Endometrial microvascular endothelial cells (primary cell): ENCODE measurements at regions not wholly inside any gene's neighbourhood (a gene's known extent, or its start where the extent isn't known, plus 50 kb on each side); places are given as distances from the start of the nearest gene placed in this dataset.

Source experiments
- in situ Hi-C: cut with HindIII; loops from 2 replicates; pipeline ENCODE4 v1.10.0; 2017; ENCODE audit warnings: low sequenced_read_pairs, low pct_unique_long_range_greater_than_20kb; ENCODE audit errors: inconsistent ontology term

GRCh38 chr15:36365963-36366362, 213.5 kb upstream of the CDIN1 start:
- in situ Hi-C loops = no loop called here

GRCh38 chr15:36370051-36370730, 209.2 kb upstream of the CDIN1 start:
- in situ Hi-C loops = no loop called here

- in situ Hi-C loops = no loop called here
These were observed 208.7 kb upstream of the CDIN1 start for GRCh38 chr15:36370731-36371112.

GRCh38 chr15:36371509-36371908, 207.9 kb upstream of the CDIN1 start:
- in situ Hi-C loops = no loop called here

GRCh38 chr15:36372968-36373367, 206.5 kb upstream of the CDIN1 start:
- in situ Hi-C loops = no loop called here

GRCh38 chr15:36373550-36373949, 205.9 kb upstream of the CDIN1 start:
- in situ Hi-C loops = no loop called here

- in situ Hi-C loops = no loop called here
These were observed 190.3 kb upstream of the CDIN1 start for GRCh38 chr15:36389107-36389506.

GRCh38 chr15:36390491-36390890, 188.9 kb upstream of the CDIN1 start:
- in situ Hi-C loops = no loop called here

- in situ Hi-C loops = no loop called here
These were observed 186.7 kb upstream of the CDIN1 start for GRCh38 chr15:36392676-36393266.

GRCh38 chr15:36398212-36398611, 181.2 kb upstream of the CDIN1 start:
- in situ Hi-C loops = no loop called here

- in situ Hi-C loops = no loop called here
These were observed 180.2 kb upstream of the CDIN1 start for GRCh38 chr15:36399276-36399675.

- in situ Hi-C loops = no loop called here
These were observed 178.4 kb upstream of the CDIN1 start for GRCh38 chr15:36400936-36401585.

- in situ Hi-C loops = no loop called here
These were observed 177.8 kb upstream of the CDIN1 start for GRCh38 chr15:36401586-36401966.

GRCh38 chr15:36403351-36403750, 176.1 kb upstream of the CDIN1 start:
- in situ Hi-C loops = no loop called here

- in situ Hi-C loops = no loop called here
These were observed 173.1 kb upstream of the CDIN1 start for GRCh38 chr15:36406366-36406765.

GRCh38 chr15:36406911-36407310, 172.5 kb upstream of the CDIN1 start:
- in situ Hi-C loops = no loop called here

GRCh38 chr15:36407647-36408046, 171.8 kb upstream of the CDIN1 start:
- in situ Hi-C loops = no loop called here

GRCh38 chr15:36409819-36410218, 169.6 kb upstream of the CDIN1 start:
- in situ Hi-C loops = no loop called here

- in situ Hi-C loops = no loop called here
These were observed 164.8 kb upstream of the CDIN1 start for GRCh38 chr15:36414670-36415069.

GRCh38 chr15:36415643-36416042, 163.8 kb upstream of the CDIN1 start:
- in situ Hi-C loops = no loop called here
